Neuronal stem cell (in vitro differentiated cells): ENCODE measurements at regions not wholly inside any gene's neighbourhood (a gene's known extent, or its start where the extent isn't known, plus 50 kb on each side); places are given as distances from the start of the nearest gene placed in this dataset.
A peak's percentile ranks its signal among the peaks of the same experiment; 100 is the strongest.

Source experiments
- DNase-seq: peaks from one replicate; pipeline ENCODE4 v3.0.0-alpha.2; 2013; ENCODE audit warnings: low spot score
- H2AFZ ChIP-seq: one replicate; pipeline ENCODE4 v1.6.1; 2013; ENCODE audit warnings: mild to moderate bottlenecking, low read length, inconsistent platforms
- H2AK5ac ChIP-seq: 2 replicates; pipeline ENCODE4 v1.6.1; 2013; ENCODE audit warnings: low read depth, mild to moderate bottlenecking, inconsistent platforms, low read length, moderate library complexity, mixed read lengths
- H2BK120ac ChIP-seq: 2 replicates; pipeline ENCODE4 v1.6.1; 2013; ENCODE audit warnings: low read depth, mild to moderate bottlenecking, inconsistent platforms, low read length, moderate library complexity, mixed read lengths
- H2BK12ac ChIP-seq: one replicate; pipeline ENCODE4 v1.6.1; 2013; ENCODE audit warnings: low read length, inconsistent platforms
- H2BK15ac ChIP-seq: 2 replicates; pipeline ENCODE4 v1.6.1; 2013; ENCODE audit warnings: mild to moderate bottlenecking, low read length, inconsistent platforms, mixed read lengths
- H2BK5ac ChIP-seq: one replicate; pipeline ENCODE4 v1.6.1; 2013; ENCODE audit warnings: inconsistent platforms, mild to moderate bottlenecking, low read length, moderate library complexity
- H3K14ac ChIP-seq: one replicate; pipeline ENCODE4 v1.6.1; 2013; ENCODE audit warnings: low read length, inconsistent platforms
- H3K18ac ChIP-seq: 2 replicates; pipeline ENCODE4 v1.6.1; 2013; ENCODE audit warnings: low read length, inconsistent platforms
- H3K23ac ChIP-seq: 2 replicates; pipeline ENCODE4 v1.6.1; 2013; ENCODE audit warnings: low read depth, mild to moderate bottlenecking, mixed read lengths, low read length, inconsistent platforms; ENCODE audit not compliant: poor library complexity
- H3K27ac ChIP-seq: replicated peaks from 3 replicates; pipeline ENCODE4 v1.5.1; 2013; ENCODE audit warnings: low read length, inconsistent platforms
- H3K27me3 ChIP-seq, 3 experiments: 2 replicates each; pipeline ENCODE4 v1.6.1; 2013; ENCODE audit warnings: low read length in 3 of 3, mild to moderate bottlenecking in 2 of 3, inconsistent platforms in 1 of 3, low read depth in 1 of 3, mixed read lengths in 1 of 3, moderate library complexity in 1 of 3; ENCODE audit not compliant: control insufficient read depth in 3 of 3, insufficient read depth in 3 of 3
- H3K36me3 ChIP-seq, 2 donors: replicated peaks in 1 of 2; 2 replicates each; pipeline ENCODE4 v1.6.1; 2013; ENCODE audit warnings: low read length in 2 of 2; ENCODE audit not compliant: control insufficient read depth in 2 of 2, insufficient read depth in 2 of 2
- H3K4ac ChIP-seq: 2 replicates; pipeline ENCODE4 v1.6.1; 2013; ENCODE audit warnings: inconsistent platforms, mild to moderate bottlenecking, low read length, moderate library complexity
- H3K4me1 ChIP-seq, 2 donors: 1 replicate in 1 of 2; 2 replicates in 1 of 2; pipeline ENCODE4 v1.6.1; 2013; ENCODE audit warnings: low read length in 2 of 2, low read depth in 1 of 2; ENCODE audit not compliant: control insufficient read depth in 2 of 2, insufficient read depth in 1 of 2
- H3K4me2 ChIP-seq: one replicate; pipeline ENCODE4 v1.6.1; 2013; ENCODE audit warnings: mild to moderate bottlenecking, low read length, inconsistent platforms; ENCODE audit not compliant: insufficient read depth, poor library complexity, severe bottlenecking
- H3K4me3 ChIP-seq, 2 donors: 2 replicates each; pipeline ENCODE4 v1.5.1; 2013; ENCODE audit warnings: low read length in 2 of 2, mild to moderate bottlenecking in 2 of 2, inconsistent platforms in 1 of 2, moderate library complexity in 1 of 2
- H3K79me1 ChIP-seq: one replicate; pipeline ENCODE4 v1.6.1; 2013; ENCODE audit warnings: low read depth, mild to moderate bottlenecking, inconsistent platforms, low read length, moderate library complexity
- H3K9ac ChIP-seq: one replicate; pipeline ENCODE4 v1.6.1; 2013; ENCODE audit warnings: mild to moderate bottlenecking, low read depth, low read length, inconsistent platforms; ENCODE audit not compliant: poor library complexity
- H3K9me3 ChIP-seq, 2 donors: replicated peaks in 1 of 2; 2 replicates each; pipeline versions ENCODE3 to v1.6.1; 2013; ENCODE audit warnings: low read length in 2 of 2, mild to moderate bottlenecking in 2 of 2, inconsistent platforms in 1 of 2, low read depth in 1 of 2, mixed read lengths in 1 of 2, moderate library complexity in 1 of 2; ENCODE audit not compliant: control insufficient read depth in 2 of 2, insufficient read depth in 1 of 2
- H4K8ac ChIP-seq: one replicate; pipeline ENCODE4 v1.6.1; 2013; ENCODE audit warnings: low read depth, mild to moderate bottlenecking, inconsistent platforms, low read length, moderate library complexity
- H4K91ac ChIP-seq: one replicate; pipeline ENCODE4 v1.6.1; 2013; ENCODE audit warnings: low read length, low read depth, mild to moderate bottlenecking, inconsistent platforms; ENCODE audit not compliant: poor library complexity
- WGBS, 2 donors: extraction: QIAGEN DNeasy Blood & Tissue Kit; methylation state at CpG; one replicate each; pipeline ENCODE4 v1.1.7; 2013; ENCODE audit warnings: missing lambda C conversion rate in 2 of 2, mixed read lengths in 1 of 2; ENCODE audit not compliant: insufficient read length in 2 of 2, insufficient replicate concordance in 1 of 2; ENCODE audit errors: extremely low coverage in 2 of 2; 5-methylcytosine and 5-hydroxymethylcytosine counted together

GRCh38 chr11:44366026-44366425, 56.1 kb upstream of the ALX4 start:
- Histone ChIP-seq H3K14ac (no peak overlapping the region), H2AFZ (no peak overlapping the region), H2BK5ac (no peak overlapping the region), H2BK15ac (no peak overlapping the region), H3K27me3 (peaks cover 0 to 21% (median 0%) of the 10 kb centered on the region in 3 experiments), H3K18ac (no peak overlapping the region), H3K9ac (no peak overlapping the region), H3K36me3 (no peaks in the 10 kb centered on the region), H3K9me3 (peaks cover 0 to 2% of the 10 kb centered on the region in 2 donors), H3K4me1 (peaks cover 0 to 7% of the 10 kb centered on the region in 2 donors), H2AK5ac (no peak overlapping the region), H3K23ac (no peak overlapping the region), H4K8ac (no peak overlapping the region), H3K4me2 (no peak overlapping the region), H2BK12ac (no peak overlapping the region), H3K27ac (no peak overlapping the region), H2BK120ac (no peak overlapping the region), H3K4me3 (no peak overlapping the region), H4K91ac (no peak overlapping the region), H3K79me1 (no peaks in the 10 kb centered on the region), H3K4ac (no peak overlapping the region)
- no CpG with 5 or more reads among the region's 6 CpGs for WGBS, 2 donors
- no peak for DNase-seq

- Histone ChIP-seq H3K27ac (no peak overlapping the region), H3K4me3 (no peak overlapping the region), H3K23ac (no peak overlapping the region), H3K36me3 (no peaks in the 10 kb centered on the region), H2BK15ac (no peak overlapping the region), H2BK12ac (no peak overlapping the region), H3K4me2 (no peak overlapping the region), H3K4ac (no peak overlapping the region), H3K4me1 (peaks cover 0 to 7% of the 10 kb centered on the region in 2 donors), H4K91ac (no peak overlapping the region), H3K14ac (no peak overlapping the region), H3K9me3 (peaks cover 0 to 2% of the 10 kb centered on the region in 2 donors), H3K27me3 (peaks cover 0 to 19% (median 0%) of the 10 kb centered on the region in 3 experiments), H2BK120ac (no peak overlapping the region), H4K8ac (no peak overlapping the region), H3K18ac (peak overlapping the region; percentile 62), H3K79me1 (no peaks in the 10 kb centered on the region), H3K9ac (no peak overlapping the region), H2AFZ (no peak overlapping the region), H2AK5ac (no peak overlapping the region), H2BK5ac (no peak overlapping the region)
- DNase-seq = no peak
- no CpG with 5 or more reads among the region's 8 CpGs for WGBS, 2 donors
Measured at GRCh38 chr11:44366741-44367140, 56.8 kb upstream of the ALX4 start.

- Histone ChIP-seq H3K4me3 (no peak overlapping the region), H4K91ac (no peak overlapping the region), H2BK15ac (no peak overlapping the region), H3K27ac (no peak overlapping the region), H3K36me3 (no peaks in the 10 kb centered on the region), H4K8ac (no peak overlapping the region), H3K4ac (no peak overlapping the region), H2AFZ (no peak overlapping the region), H3K4me2 (no peak overlapping the region), H2BK5ac (no peak overlapping the region), H3K27me3 (peaks cover 0 to 12% (median 0%) of the 10 kb centered on the region in 3 experiments), H3K79me1 (no peaks in the 10 kb centered on the region), H3K9ac (no peak overlapping the region), H3K4me1 (peaks cover 0 to 7% of the 10 kb centered on the region in 2 donors), H2AK5ac (no peak overlapping the region), H3K9me3 (peaks cover 0 to 2% of the 10 kb centered on the region in 2 donors), H2BK12ac (no peak overlapping the region), H3K23ac (no peak overlapping the region), H2BK120ac (no peak overlapping the region), H3K18ac (no peak overlapping the region), H3K14ac (no peak overlapping the region)
- no peak for DNase-seq
- no CpG with 5 or more reads among the region's 1 CpG for WGBS, 2 donors
Measured at GRCh38 chr11:44367452-44367851, 57.5 kb upstream of the ALX4 start.

GRCh38 chr11:44368886-44369285, 58.9 kb upstream of the ALX4 start:
- Histone ChIP-seq H3K9me3 (peaks cover 0 to 2% of the 10 kb centered on the region in 2 donors), H4K91ac (no peak overlapping the region), H3K4me2 (no peak overlapping the region), H3K9ac (no peak overlapping the region), H3K27me3 (peaks cover 0 to 9% (median 0%) of the 10 kb centered on the region in 3 experiments), H3K27ac (no peak overlapping the region), H2BK12ac (no peak overlapping the region), H2BK120ac (no peak overlapping the region), H3K79me1 (no peaks in the 10 kb centered on the region), H2AK5ac (no peak overlapping the region), H3K4me3 (no peak overlapping the region), H3K23ac (no peak overlapping the region), H3K36me3 (no peaks in the 10 kb centered on the region), H3K14ac (no peak overlapping the region), H3K18ac (no peak overlapping the region), H3K4ac (no peak overlapping the region), H2BK5ac (no peak overlapping the region), H2AFZ (no peak overlapping the region), H2BK15ac (no peak overlapping the region), H3K4me1 (peaks cover 0 to 9% of the 10 kb centered on the region in 2 donors), H4K8ac (no peak overlapping the region)
- no CpG with 5 or more reads among the region's 2 CpGs for WGBS, 2 donors
- DNase-seq = no peak
